ENCODE measurements at regions not wholly inside any gene's neighbourhood (a gene's known extent, or its start where the extent isn't known, plus 50 kb on each side); places are given as distances from the start of the nearest gene placed in this dataset.

GRCh38 chr2:234231460-234231859, 181.0 kb downstream of the SPP2 start:
- no peak overlapping the region for H3K27ac ChIP-seq (ENCODE audit: low read depth, low read length)

GRCh38 chr2:234219046-234219310, 168.5 kb downstream of the SPP2 start:
- H3K4me3 ChIP-seq (ENCODE audit: low read depth, low read length) = no peak overlapping the region
- no peaks in the 10 kb centered on the region for H3K27me3 ChIP-seq (ENCODE audit: insufficient read depth, low read length)
- H3K4me1 ChIP-seq (ENCODE audit: control insufficient read depth, insufficient read depth, low read length, unreplicated experiment) = no peaks in the 10 kb centered on the region
- H3K36me3 ChIP-seq (ENCODE audit: insufficient read depth, low read length) = no peaks in the 10 kb centered on the region
- H2AFZ ChIP-seq (ENCODE audit: low read length, unreplicated experiment) = no peak overlapping the region
- no peaks in the 10 kb centered on the region for H3K79me2 ChIP-seq (ENCODE audit: control insufficient read depth, insufficient read depth, low read length, unreplicated experiment)
- no peak overlapping the region for H3K27ac ChIP-seq (ENCODE audit: low read depth, low read length)

More at GRCh38 chr2:234231460-234231859, 181.0 kb downstream of the SPP2 start:
- no peak overlapping the region for H3K4me3 ChIP-seq (ENCODE audit: low read depth, low read length)
- no peaks in the 10 kb centered on the region for H3K36me3 ChIP-seq (ENCODE audit: insufficient read depth, low read length)
- no peaks in the 10 kb centered on the region for H3K4me1 ChIP-seq (ENCODE audit: control insufficient read depth, insufficient read depth, low read length, unreplicated experiment)
- no peaks in the 10 kb centered on the region for H3K27me3 ChIP-seq (ENCODE audit: insufficient read depth, low read length)
- H3K79me2 ChIP-seq (ENCODE audit: control insufficient read depth, insufficient read depth, low read length, unreplicated experiment) = no peaks in the 10 kb centered on the region
- no peak overlapping the region for H2AFZ ChIP-seq (ENCODE audit: low read length, unreplicated experiment)

GRCh38 chr2:234218266-234219045, 168.0 kb downstream of the SPP2 start:
- no peak overlapping the region for H2AFZ ChIP-seq (ENCODE audit: low read length, unreplicated experiment)
- no peaks in the 10 kb centered on the region for H3K27me3 ChIP-seq (ENCODE audit: insufficient read depth, low read length)
- H3K27ac ChIP-seq (ENCODE audit: low read depth, low read length) = no peak overlapping the region
- no peaks in the 10 kb centered on the region for H3K36me3 ChIP-seq (ENCODE audit: insufficient read depth, low read length)
- no peaks in the 10 kb centered on the region for H3K4me1 ChIP-seq (ENCODE audit: control insufficient read depth, insufficient read depth, low read length, unreplicated experiment)
- no peaks in the 10 kb centered on the region for H3K79me2 ChIP-seq (ENCODE audit: control insufficient read depth, insufficient read depth, low read length, unreplicated experiment)
- no peak overlapping the region for H3K4me3 ChIP-seq (ENCODE audit: low read depth, low read length)

GRCh38 chr2:234212534-234212933, 162.0 kb downstream of the SPP2 start:
- Histone ChIP-seq H3K27ac (ENCODE audit: low read depth, low read length) (no peak overlapping the region), H3K4me3 (ENCODE audit: low read depth, low read length) (no peak overlapping the region), H2AFZ (ENCODE audit: low read length, unreplicated experiment) (no peak overlapping the region), H3K27me3 (ENCODE audit: insufficient read depth, low read length) (no peaks in the 10 kb centered on the region), H3K4me1 (ENCODE audit: control insufficient read depth, insufficient read depth, low read length, unreplicated experiment) (peaks cover 7% of the 10 kb centered on the region), H3K36me3 (ENCODE audit: insufficient read depth, low read length) (no peaks in the 10 kb centered on the region), H3K79me2 (ENCODE audit: control insufficient read depth, insufficient read depth, low read length, unreplicated experiment) (no peaks in the 10 kb centered on the region)

GRCh38 chr2:234211797-234212196, 161.3 kb downstream of the SPP2 start:
- H3K4me3 ChIP-seq (ENCODE audit: low read depth, low read length) = no peak overlapping the region
- no peak overlapping the region for H2AFZ ChIP-seq (ENCODE audit: low read length, unreplicated experiment)
- H3K4me1 ChIP-seq (ENCODE audit: control insufficient read depth, insufficient read depth, low read length, unreplicated experiment) = peaks cover 7% of the 10 kb centered on the region
- H3K79me2 ChIP-seq (ENCODE audit: control insufficient read depth, insufficient read depth, low read length, unreplicated experiment) = no peaks in the 10 kb centered on the region
- H3K27ac ChIP-seq (ENCODE audit: low read depth, low read length) = no peak overlapping the region
- H3K27me3 ChIP-seq (ENCODE audit: insufficient read depth, low read length) = no peaks in the 10 kb centered on the region
- H3K36me3 ChIP-seq (ENCODE audit: insufficient read depth, low read length) = no peaks in the 10 kb centered on the region

- Histone ChIP-seq H3K27me3 (ENCODE audit: insufficient read depth, low read length) (no peaks in the 10 kb centered on the region), H2AFZ (ENCODE audit: low read length, unreplicated experiment) (no peak overlapping the region), H3K27ac (ENCODE audit: low read depth, low read length) (no peak overlapping the region), H3K79me2 (ENCODE audit: control insufficient read depth, insufficient read depth, low read length, unreplicated experiment) (no peaks in the 10 kb centered on the region), H3K4me3 (ENCODE audit: low read depth, low read length) (no peak overlapping the region), H3K4me1 (ENCODE audit: control insufficient read depth, insufficient read depth, low read length, unreplicated experiment) (peaks cover 29% of the 10 kb centered on the region), H3K36me3 (ENCODE audit: insufficient read depth, low read length) (no peaks in the 10 kb centered on the region)
These were observed 156.2 kb downstream of the SPP2 start for GRCh38 chr2:234206738-234207137.

- Histone ChIP-seq H3K36me3 (ENCODE audit: insufficient read depth, low read length) (no peaks in the 10 kb centered on the region), H3K27me3 (ENCODE audit: insufficient read depth, low read length) (no peaks in the 10 kb centered on the region), H3K4me1 (ENCODE audit: control insufficient read depth, insufficient read depth, low read length, unreplicated experiment) (peaks cover 25% of the 10 kb centered on the region), H2AFZ (ENCODE audit: low read length, unreplicated experiment) (no peak overlapping the region), H3K27ac (ENCODE audit: low read depth, low read length) (peak overlapping the region; percentile 64), H3K79me2 (ENCODE audit: control insufficient read depth, insufficient read depth, low read length, unreplicated experiment) (no peaks in the 10 kb centered on the region), H3K4me3 (ENCODE audit: low read depth, low read length) (no peak overlapping the region)
These were observed 154.0 kb downstream of the SPP2 start for GRCh38 chr2:234204480-234204879.

- H3K79me2 ChIP-seq (ENCODE audit: control insufficient read depth, insufficient read depth, low read length, unreplicated experiment) = no peaks in the 10 kb centered on the region
- H3K27me3 ChIP-seq (ENCODE audit: insufficient read depth, low read length) = no peaks in the 10 kb centered on the region
- H3K36me3 ChIP-seq (ENCODE audit: insufficient read depth, low read length) = no peaks in the 10 kb centered on the region
- H2AFZ ChIP-seq (ENCODE audit: low read length, unreplicated experiment) = no peak overlapping the region
- peak overlapping the region; percentile 5; the same call in 1 of the 2 replicates for H3K4me3 ChIP-seq (ENCODE audit: low read depth, low read length)
- peak overlapping the region; percentile 64 for H3K27ac ChIP-seq (ENCODE audit: low read depth, low read length)
- H3K4me1 ChIP-seq (ENCODE audit: control insufficient read depth, insufficient read depth, low read length, unreplicated experiment) = peaks cover 25% of the 10 kb centered on the region
These were observed 152.9 kb downstream of the SPP2 start for GRCh38 chr2:234203135-234203984.

GRCh38 chr2:234202601-234203000, 152.1 kb downstream of the SPP2 start:
- Histone ChIP-seq H3K27ac (ENCODE audit: low read depth, low read length) (peak overlapping the region; percentile 64), H3K36me3 (ENCODE audit: insufficient read depth, low read length) (no peaks in the 10 kb centered on the region), H3K4me3 (ENCODE audit: low read depth, low read length) (peak overlapping the region; percentile 5; the same call in 1 of the 2 replicates), H3K4me1 (ENCODE audit: control insufficient read depth, insufficient read depth, low read length, unreplicated experiment) (peaks cover 25% of the 10 kb centered on the region), H3K79me2 (ENCODE audit: control insufficient read depth, insufficient read depth, low read length, unreplicated experiment) (no peaks in the 10 kb centered on the region), H2AFZ (ENCODE audit: low read length, unreplicated experiment) (no peak overlapping the region), H3K27me3 (ENCODE audit: insufficient read depth, low read length) (no peaks in the 10 kb centered on the region)

- Histone ChIP-seq H3K79me2 (ENCODE audit: control insufficient read depth, insufficient read depth, low read length, unreplicated experiment) (no peaks in the 10 kb centered on the region), H3K36me3 (ENCODE audit: insufficient read depth, low read length) (no peaks in the 10 kb centered on the region), H3K27me3 (ENCODE audit: insufficient read depth, low read length) (no peaks in the 10 kb centered on the region), H3K27ac (ENCODE audit: low read depth, low read length) (no peak overlapping the region), H2AFZ (ENCODE audit: low read length, unreplicated experiment) (no peak overlapping the region), H3K4me1 (ENCODE audit: control insufficient read depth, insufficient read depth, low read length, unreplicated experiment) (peaks cover 22% of the 10 kb centered on the region), H3K4me3 (ENCODE audit: low read depth, low read length) (no peak overlapping the region)
These were observed 149.5 kb downstream of the SPP2 start for GRCh38 chr2:234199996-234200395.

- Histone ChIP-seq H3K27me3 (ENCODE audit: insufficient read depth, low read length) (peaks cover 2% of the 10 kb centered on the region; the same call in 1 of the 2 replicates), H3K27ac (ENCODE audit: low read depth, low read length) (no peak overlapping the region), H3K36me3 (ENCODE audit: insufficient read depth, low read length) (no peaks in the 10 kb centered on the region), H3K4me1 (ENCODE audit: control insufficient read depth, insufficient read depth, low read length, unreplicated experiment) (peaks cover 13% of the 10 kb centered on the region), H3K79me2 (ENCODE audit: control insufficient read depth, insufficient read depth, low read length, unreplicated experiment) (no peaks in the 10 kb centered on the region), H2AFZ (ENCODE audit: low read length, unreplicated experiment) (no peak overlapping the region), H3K4me3 (ENCODE audit: low read depth, low read length) (no peak overlapping the region)
These were observed 148.5 kb downstream of the SPP2 start for GRCh38 chr2:234198976-234199375.

All from ACC112 (cell line).